NCI-H748 (cell line): ENCODE measurements at regions not wholly inside any gene's neighbourhood (a gene's known extent, or its start where the extent isn't known, plus 50 kb on each side); places are given as distances from the start of the nearest gene placed in this dataset.

Source experiments
- DNase-seq: peaks from one replicate; lab custom pipeline; 2025; ENCODE audit not compliant: unreplicated experiment; lab: John Stamatoyannopoulos, UW

GRCh38 chr2:164103271-164103670 lies 367.5 kb upstream of the FIGN start:
- no peak for DNase-seq

GRCh38 chr2:164102366-164102765 lies 366.6 kb upstream of the FIGN start:
- DNase-seq: no peak

- no peak for DNase-seq
Observed at GRCh38 chr2:164091673-164092072, 355.9 kb upstream of the FIGN start.

- no peak for DNase-seq
Observed at GRCh38 chr2:164090533-164090932, 354.7 kb upstream of the FIGN start.

- peak; percentile 11 for DNase-seq
Observed at GRCh38 chr2:164084066-164084465, 348.3 kb upstream of the FIGN start.

- no peak for DNase-seq
Observed at GRCh38 chr2:164080486-164080885, 344.7 kb upstream of the FIGN start.

GRCh38 chr2:164079258-164079657 lies 343.4 kb upstream of the FIGN start:
- DNase-seq: no peak

- no peak for DNase-seq
Observed at GRCh38 chr2:164078421-164078820, 342.6 kb upstream of the FIGN start.

- peak; percentile 62 for DNase-seq
Observed at GRCh38 chr2:164073101-164074074, 337.6 kb upstream of the FIGN start.

- peak; percentile 89 for DNase-seq
Observed at GRCh38 chr2:164069540-164069939, 333.7 kb upstream of the FIGN start.

GRCh38 chr2:164068063-164068462 lies 332.3 kb upstream of the FIGN start:
- peak; percentile 45 for DNase-seq

GRCh38 chr2:164066095-164066494 lies 330.3 kb upstream of the FIGN start:
- peak; percentile 98 for DNase-seq

- DNase-seq: peak; percentile 82
Observed at GRCh38 chr2:164065038-164065437, 329.2 kb upstream of the FIGN start.

GRCh38 chr2:164061129-164061746 lies 325.4 kb upstream of the FIGN start:
- peak; percentile 59 for DNase-seq

GRCh38 chr2:164060031-164060430 lies 324.2 kb upstream of the FIGN start:
- no peak for DNase-seq

- no peak for DNase-seq
Observed at GRCh38 chr2:164055623-164056022, 319.8 kb upstream of the FIGN start.

- DNase-seq: no peak
Observed at GRCh38 chr2:164054651-164055050, 318.8 kb upstream of the FIGN start.

- DNase-seq: no peak
Observed at GRCh38 chr2:164053021-164053420, 317.2 kb upstream of the FIGN start.

- no peak for DNase-seq
Observed at GRCh38 chr2:164052006-164052405, 316.2 kb upstream of the FIGN start.

GRCh38 chr2:164048729-164049128 lies 312.9 kb upstream of the FIGN start:
- DNase-seq: no peak

GRCh38 chr2:164046040-164046439 lies 310.2 kb upstream of the FIGN start:
- DNase-seq: no peak

GRCh38 chr2:164044622-164045021 lies 308.8 kb upstream of the FIGN start:
- no peak for DNase-seq
